K562 (cell line): ENCODE measurements at regions not wholly inside any gene's neighbourhood (a gene's known extent, or its start where the extent isn't known, plus 50 kb on each side); places are given as distances from the start of the nearest gene placed in this dataset.

Experiments used
- CBX5 ChIP-seq: IDR thresholded peaks from 2 replicates; pipeline ENCODE4 v1.6.1; 2014; ENCODE audit warnings: low read depth, borderline replicate concordance
- CREB3 ChIP-seq: fragments of 450-650 bp; conservative IDR thresholded peaks from 2 replicates; pipeline ENCODE4 v1.6.1; 2016; ENCODE audit warnings: missing genetic modification characterization, low read depth, mild to moderate bottlenecking, missing compliant biosample characterization, moderate library complexity
- CTCF ChIP-seq, 3 experiments: IDR thresholded peaks in 2 of 3; conservative IDR thresholded peaks in 1 of 3; 2 replicates each; pipeline ENCODE4 v1.5.1; 2011 to 2012; ENCODE audit warnings: low read length in 3 of 3, mild to moderate bottlenecking in 3 of 3, control low read depth in 2 of 3, improper control_type of control experiment in 1 of 3, inconsistent platforms in 1 of 3, low read depth in 1 of 3, mixed read lengths in 1 of 3, moderate library complexity in 1 of 3; ENCODE audit not compliant: insufficient read depth in 2 of 3
- EWSR1 ChIP-seq: fragments of 450-650 bp; IDR thresholded peaks from 2 replicates; pipeline ENCODE4 v1.6.1; 2018; ENCODE audit warnings: borderline replicate concordance, mild to moderate bottlenecking, low read depth, moderate library complexity; ENCODE audit not compliant: partially characterized antibody
- FOXM1 ChIP-seq, 2 experiments: fragments of 450-650 bp in 1 of 2; sonication (generic) in 1 of 2; formaldehyde crosslinking in 1 of 2; IDR thresholded peaks; 2 replicates each; pipeline versions ENCODE4 v1.6.1 to v1.9.0; 2017 to 2022; ENCODE audit warnings: low read depth in 2 of 2, mild to moderate bottlenecking in 2 of 2, missing genetic modification reagents in 1 of 2, moderate library complexity in 1 of 2
- HLTF ChIP-seq: fragments of 450-650 bp; IDR thresholded peaks from 2 replicates; pipeline ENCODE4 v1.6.1; 2016
- IRF2 ChIP-seq: sonication (generic); formaldehyde crosslinking; IDR thresholded peaks from 2 replicates; pipeline ENCODE4 v1.8.1; 2022; ENCODE audit warnings: mild to moderate bottlenecking, missing genetic modification reagents
- NCOA6 ChIP-seq: fragments of 450-650 bp; IDR thresholded peaks from 2 replicates; pipeline ENCODE4 v1.6.1; 2017; ENCODE audit warnings: mild to moderate bottlenecking
- RAD21 ChIP-seq, 2 experiments: fragments of 250-450 bp in 1 of 2; fragments of 450-650 bp in 1 of 2; sonication (Bioruptor Pico) in 1 of 2; formaldehyde crosslinking in 1 of 2; IDR thresholded peaks in 1 of 2; conservative IDR thresholded peaks in 1 of 2; 2 replicates each; pipeline versions ENCODE4 v1.4.0 to v1.8.0; 2020 to 2022; ENCODE audit warnings: mild to moderate bottlenecking in 2 of 2, moderate library complexity in 1 of 2
- RBBP5 ChIP-seq: fragments of 200-600 bp; sonication (generic); IDR thresholded peaks from 2 replicates; pipeline ENCODE4 v1.6.1; 2012; ENCODE audit warnings: borderline replicate concordance, mild to moderate bottlenecking, low read length, control low read depth, inconsistent platforms; ENCODE audit not compliant: insufficient read depth, poor library complexity, severe bottlenecking
- ZNF133 ChIP-seq: fragments of 250-450 bp; sonication (Bioruptor Pico); IDR thresholded peaks from 2 replicates; pipeline ENCODE4 v1.4.0; 2020; ENCODE audit warnings: mild to moderate bottlenecking
- TF ChIP-seq, protein P1 (sequence below): sonication (generic); formaldehyde crosslinking; IDR thresholded peaks from 2 replicates; pipeline ENCODE4 v1.8.0; 2023; ENCODE audit warnings: mild to moderate bottlenecking, missing genetic modification reagents
- TF ChIP-seq, protein P2 (sequence below): fragments of 250-450 bp; sonication (Bioruptor Pico); IDR thresholded peaks from 2 replicates; pipeline ENCODE4 v1.4.0; 2020; ENCODE audit warnings: borderline replicate concordance
- TF ChIP-seq, protein P3 (sequence below): fragments of 450-650 bp; IDR thresholded peaks from 2 replicates; pipeline ENCODE4 v1.7.1; 2018; ENCODE audit warnings: mild to moderate bottlenecking, low read depth; ENCODE audit not compliant: partially characterized antibody

GRCh38 chr10:64102916-64103315 lies 581.7 kb downstream of the REEP3 start:
- no peak for TF ChIP-seq NCOA6
- TF ChIP-seq CBX5 = no peak
- TF ChIP-seq, protein P1, sequence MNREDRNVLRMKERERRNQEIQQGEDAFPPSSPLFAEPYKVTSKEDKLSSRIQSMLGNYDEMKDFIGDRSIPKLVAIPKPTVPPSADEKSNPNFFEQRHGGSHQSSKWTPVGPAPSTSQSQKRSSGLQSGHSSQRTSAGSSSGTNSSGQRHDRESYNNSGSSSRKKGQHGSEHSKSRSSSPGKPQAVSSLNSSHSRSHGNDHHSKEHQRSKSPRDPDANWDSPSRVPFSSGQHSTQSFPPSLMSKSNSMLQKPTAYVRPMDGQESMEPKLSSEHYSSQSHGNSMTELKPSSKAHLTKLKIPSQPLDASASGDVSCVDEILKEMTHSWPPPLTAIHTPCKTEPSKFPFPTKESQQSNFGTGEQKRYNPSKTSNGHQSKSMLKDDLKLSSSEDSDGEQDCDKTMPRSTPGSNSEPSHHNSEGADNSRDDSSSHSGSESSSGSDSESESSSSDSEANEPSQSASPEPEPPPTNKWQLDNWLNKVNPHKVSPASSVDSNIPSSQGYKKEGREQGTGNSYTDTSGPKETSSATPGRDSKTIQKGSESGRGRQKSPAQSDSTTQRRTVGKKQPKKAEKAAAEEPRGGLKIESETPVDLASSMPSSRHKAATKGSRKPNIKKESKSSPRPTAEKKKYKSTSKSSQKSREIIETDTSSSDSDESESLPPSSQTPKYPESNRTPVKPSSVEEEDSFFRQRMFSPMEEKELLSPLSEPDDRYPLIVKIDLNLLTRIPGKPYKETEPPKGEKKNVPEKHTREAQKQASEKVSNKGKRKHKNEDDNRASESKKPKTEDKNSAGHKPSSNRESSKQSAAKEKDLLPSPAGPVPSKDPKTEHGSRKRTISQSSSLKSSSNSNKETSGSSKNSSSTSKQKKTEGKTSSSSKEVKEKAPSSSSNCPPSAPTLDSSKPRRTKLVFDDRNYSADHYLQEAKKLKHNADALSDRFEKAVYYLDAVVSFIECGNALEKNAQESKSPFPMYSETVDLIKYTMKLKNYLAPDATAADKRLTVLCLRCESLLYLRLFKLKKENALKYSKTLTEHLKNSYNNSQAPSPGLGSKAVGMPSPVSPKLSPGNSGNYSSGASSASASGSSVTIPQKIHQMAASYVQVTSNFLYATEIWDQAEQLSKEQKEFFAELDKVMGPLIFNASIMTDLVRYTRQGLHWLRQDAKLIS = no peak
- TF ChIP-seq ZNF133 (CRISPR knock-in tag) = no peak
- TF ChIP-seq CREB3 = no peak
- TF ChIP-seq, protein P2, sequence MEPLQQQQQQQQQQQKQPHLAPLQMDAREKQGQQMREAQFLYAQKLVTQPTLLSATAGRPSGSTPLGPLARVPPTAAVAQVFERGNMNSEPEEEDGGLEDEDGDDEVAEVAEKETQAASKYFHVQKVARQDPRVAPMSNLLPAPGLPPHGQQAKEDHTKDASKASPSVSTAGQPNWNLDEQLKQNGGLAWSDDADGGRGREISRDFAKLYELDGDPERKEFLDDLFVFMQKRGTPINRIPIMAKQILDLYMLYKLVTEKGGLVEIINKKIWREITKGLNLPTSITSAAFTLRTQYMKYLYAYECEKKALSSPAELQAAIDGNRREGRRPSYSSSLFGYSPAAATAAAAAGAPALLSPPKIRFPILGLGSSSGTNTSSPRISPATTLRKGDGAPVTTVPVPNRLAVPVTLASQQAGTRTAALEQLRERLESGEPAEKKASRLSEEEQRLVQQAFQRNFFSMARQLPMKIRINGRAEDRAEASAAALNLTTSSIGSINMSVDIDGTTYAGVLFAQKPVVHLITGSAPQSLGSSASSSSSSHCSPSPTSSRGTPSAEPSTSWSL (CRISPR knock-in tag) = no peak
- TF ChIP-seq FOXM1 (IDR thresholded peaks at IDR 0.05; ENCODE audit: low read depth) = no peak
- no peak for TF ChIP-seq FOXM1 (CRISPR knock-in tag; IDR thresholded peaks at IDR 0.05; ENCODE audit: low read depth)
- TF ChIP-seq RBBP5 = no peak
- TF ChIP-seq, protein P3, sequence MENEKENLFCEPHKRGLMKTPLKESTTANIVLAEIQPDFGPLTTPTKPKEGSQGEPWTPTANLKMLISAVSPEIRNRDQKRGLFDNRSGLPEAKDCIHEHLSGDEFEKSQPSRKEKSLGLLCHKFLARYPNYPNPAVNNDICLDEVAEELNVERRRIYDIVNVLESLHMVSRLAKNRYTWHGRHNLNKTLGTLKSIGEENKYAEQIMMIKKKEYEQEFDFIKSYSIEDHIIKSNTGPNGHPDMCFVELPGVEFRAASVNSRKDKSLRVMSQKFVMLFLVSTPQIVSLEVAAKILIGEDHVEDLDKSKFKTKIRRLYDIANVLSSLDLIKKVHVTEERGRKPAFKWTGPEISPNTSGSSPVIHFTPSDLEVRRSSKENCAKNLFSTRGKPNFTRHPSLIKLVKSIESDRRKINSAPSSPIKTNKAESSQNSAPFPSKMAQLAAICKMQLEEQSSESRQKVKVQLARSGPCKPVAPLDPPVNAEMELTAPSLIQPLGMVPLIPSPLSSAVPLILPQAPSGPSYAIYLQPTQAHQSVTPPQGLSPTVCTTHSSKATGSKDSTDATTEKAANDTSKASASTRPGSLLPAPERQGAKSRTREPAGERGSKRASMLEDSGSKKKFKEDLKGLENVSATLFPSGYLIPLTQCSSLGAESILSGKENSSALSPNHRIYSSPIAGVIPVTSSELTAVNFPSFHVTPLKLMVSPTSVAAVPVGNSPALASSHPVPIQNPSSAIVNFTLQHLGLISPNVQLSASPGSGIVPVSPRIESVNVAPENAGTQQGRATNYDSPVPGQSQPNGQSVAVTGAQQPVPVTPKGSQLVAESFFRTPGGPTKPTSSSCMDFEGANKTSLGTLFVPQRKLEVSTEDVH = no peak
- no peak for TF ChIP-seq RAD21 (CRISPR knock-in tag; conservative IDR thresholded peaks at IDR 0.05 in 1 of 2, IDR thresholded peaks at IDR 0.05 in 1 of 2)
- no peak for TF ChIP-seq HLTF
- TF ChIP-seq IRF2 = no peak
- no peak for TF ChIP-seq EWSR1
- TF ChIP-seq CTCF (IDR thresholded peaks at IDR 0.05 in 2 of 3, conservative IDR thresholded peaks at IDR 0.05 in 1 of 3; ENCODE audit: insufficient read depth in 2 of 3, low read depth in 1 of 3, low read length in 3 of 3) = no peak
